ENCODE measurements at regions not wholly inside any gene's neighbourhood (a gene's known extent, or its start where the extent isn't known, plus 50 kb on each side); places are given as distances from the start of the nearest gene placed in this dataset.

DNA sequence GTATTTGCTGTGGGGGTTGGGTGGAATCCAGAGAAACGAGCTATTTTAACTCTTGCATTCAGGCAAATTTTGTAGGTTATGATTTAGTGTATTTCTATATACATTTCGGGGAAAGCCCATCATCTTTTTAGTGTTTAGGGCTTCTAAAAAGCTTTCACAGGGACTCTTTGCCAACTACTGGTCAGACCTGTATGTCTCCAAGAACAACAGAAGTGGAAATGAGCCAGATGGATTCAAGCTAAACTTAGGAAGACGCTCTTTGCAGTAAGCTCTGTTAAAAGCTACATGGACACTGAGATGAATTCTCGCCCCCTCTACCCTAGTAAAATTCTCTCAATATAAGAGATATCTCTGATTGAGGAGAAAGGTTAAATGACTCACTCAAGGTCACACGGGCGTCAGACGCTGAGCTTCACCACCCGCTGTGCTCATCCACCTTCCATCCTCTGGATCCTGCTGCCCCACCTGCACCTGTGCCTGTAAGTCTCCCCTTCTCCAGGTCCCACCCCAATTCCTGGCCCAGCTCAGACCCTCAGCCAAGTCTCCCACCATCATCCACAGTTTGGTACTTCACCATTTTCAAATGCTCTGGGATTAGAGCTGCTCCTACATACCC lies 85.6 kb downstream of the MARCHF4 start:
- DNase-seq (ENCODE audit: low read depth in 2 of 2), result no peak

DNA sequence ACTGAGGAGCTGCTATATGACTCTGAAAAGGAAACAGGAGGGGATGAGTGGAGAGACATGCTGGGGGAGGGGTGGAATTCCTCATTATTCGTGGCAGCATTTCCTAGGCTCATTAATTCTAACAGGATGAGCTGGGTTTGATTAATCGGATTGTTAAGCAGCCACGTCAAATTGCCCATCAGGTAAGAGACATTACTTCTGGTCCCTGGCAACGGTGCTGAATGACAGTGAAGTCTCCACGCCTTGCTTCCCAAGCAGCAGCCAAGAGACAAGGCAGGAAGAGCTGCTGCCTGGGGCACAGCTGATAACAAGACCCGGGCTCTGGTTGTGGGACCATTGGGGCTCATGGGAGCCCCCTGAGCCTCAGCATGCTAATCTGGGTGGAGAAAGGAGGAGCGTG lies 86.6 kb downstream of the MARCHF4 start:
- no peak for DNase-seq (ENCODE audit: low read depth in 2 of 2)

DNA sequence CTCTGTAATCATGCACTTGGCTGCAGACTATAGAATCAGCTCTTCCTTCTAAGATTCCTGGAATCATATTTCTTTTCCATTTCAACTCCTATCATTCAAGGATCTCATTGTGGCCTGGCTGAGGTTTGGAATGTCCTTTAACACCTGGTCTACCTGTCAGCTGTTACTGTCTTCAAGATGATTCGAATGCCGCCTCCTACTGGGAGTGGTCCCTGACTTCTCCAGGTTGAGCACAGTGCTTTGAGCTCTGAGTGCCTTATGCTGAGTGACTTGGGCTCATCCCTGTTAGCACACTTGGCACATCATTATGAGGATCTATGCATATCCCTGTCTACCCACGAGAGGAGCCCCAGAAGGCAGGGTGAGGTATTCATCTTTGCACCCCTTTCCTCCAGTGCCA lies 87.6 kb downstream of the MARCHF4 start:
- no peak for DNase-seq (ENCODE audit: low read depth in 2 of 2)

DNA sequence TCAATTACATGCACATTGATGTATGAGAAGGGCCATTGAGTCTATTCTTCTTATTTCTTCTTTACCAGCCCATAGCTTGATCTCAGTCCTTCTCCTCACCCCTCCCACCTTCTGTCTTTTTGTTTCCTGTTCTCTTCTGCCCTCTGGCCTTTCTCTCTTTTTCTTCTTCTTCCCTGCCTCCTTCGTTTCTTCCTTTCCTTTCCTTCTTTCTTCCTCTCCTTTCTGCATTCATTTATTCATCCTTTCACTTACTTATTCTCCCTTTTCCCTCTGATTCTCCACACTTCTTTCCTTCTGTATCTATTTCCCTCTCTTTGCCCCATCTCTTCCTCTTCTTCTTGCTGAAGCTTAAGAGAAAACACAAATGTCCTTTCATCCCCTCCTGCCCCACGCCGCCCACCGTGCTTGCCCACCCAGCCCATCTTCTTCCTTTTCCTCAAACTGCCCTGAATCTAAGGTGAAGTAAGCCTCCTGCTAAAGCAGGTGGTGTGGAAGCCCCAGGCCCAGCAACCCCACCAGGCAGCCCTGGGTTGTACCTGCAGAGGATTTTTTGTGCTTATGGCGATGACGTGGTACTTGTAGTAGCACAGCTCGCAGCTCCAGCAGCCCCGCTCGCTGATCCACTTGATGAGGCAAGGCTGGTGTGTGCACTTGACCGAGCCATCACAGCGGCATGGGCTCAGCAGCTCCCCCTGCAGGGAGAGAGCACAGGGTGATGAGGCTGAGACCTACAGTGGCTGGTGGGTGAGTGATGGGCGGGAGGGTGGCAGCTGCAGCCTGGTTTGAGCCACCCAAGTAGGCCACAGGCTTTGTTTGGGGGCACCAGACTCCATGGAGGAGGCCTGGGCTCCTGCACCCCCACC lies 89.0 kb downstream of the MARCHF4 start:
- peak in 1 of 2 donors; percentile 8 for DNase-seq (ENCODE audit: low read depth in 2 of 2)

DNA sequence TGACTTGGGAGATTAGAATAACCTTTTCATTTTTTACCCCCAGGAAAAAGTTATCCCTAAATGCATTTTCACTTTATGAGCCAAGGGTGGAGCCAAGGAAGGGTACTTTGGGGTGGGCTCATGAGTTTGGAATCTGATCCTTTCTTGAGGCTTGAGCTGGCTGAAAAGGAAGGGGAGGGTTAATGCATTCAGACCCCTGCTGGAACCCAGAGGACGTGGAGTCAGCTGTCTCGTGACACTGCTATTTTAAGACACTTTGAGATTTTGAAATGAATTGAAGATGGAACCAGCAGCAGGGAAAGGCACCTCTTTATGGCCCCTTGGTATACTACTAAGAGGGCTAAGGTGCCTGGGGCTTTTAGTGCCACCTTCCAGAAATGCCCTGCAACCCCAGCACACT lies 90.4 kb downstream of the MARCHF4 start:
- no peak for DNase-seq (ENCODE audit: low read depth in 2 of 2)

DNA sequence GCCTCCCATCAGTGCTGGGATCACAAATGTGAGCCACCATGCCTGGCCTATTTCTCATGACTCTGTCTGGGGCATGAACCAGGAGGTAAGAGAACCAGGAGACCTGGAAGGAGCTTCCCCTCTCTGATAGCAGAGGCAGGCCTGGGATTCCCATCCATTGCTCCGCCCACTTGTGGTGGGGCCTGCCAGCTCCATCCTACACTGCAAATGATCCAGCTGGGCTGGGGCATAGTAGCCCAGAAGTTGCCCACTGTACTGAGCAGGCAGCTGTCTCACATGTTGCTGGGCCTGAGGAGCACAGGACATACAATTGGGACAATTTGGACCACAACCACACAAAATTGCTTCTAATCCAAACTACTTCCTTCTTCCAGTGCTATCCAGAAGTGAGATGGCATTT lies 91.0 kb downstream of the MARCHF4 start:
- DNase-seq (ENCODE audit: low read depth in 2 of 2), result no peak

DNA sequence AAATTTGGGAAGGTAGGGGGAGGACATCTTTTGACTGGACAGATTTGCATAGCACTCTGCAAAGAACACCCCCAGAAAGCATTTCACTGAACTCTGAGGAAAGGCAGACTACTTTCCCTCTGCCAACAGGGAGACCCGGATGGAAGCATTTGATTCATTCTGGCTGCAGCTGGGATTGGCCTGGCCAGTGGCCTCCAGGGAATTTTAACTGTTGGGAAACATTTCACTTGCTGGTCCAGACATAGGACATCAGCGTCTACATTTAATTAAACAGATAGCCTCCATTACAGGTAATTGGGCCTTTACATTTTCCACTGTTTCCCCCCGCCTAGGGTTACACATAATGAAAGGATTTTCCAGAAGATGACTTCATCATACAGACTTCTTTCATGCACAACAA lies 92.8 kb downstream of the MARCHF4 start:
- DNase-seq (ENCODE audit: low read depth in 2 of 2), result no peak

DNA sequence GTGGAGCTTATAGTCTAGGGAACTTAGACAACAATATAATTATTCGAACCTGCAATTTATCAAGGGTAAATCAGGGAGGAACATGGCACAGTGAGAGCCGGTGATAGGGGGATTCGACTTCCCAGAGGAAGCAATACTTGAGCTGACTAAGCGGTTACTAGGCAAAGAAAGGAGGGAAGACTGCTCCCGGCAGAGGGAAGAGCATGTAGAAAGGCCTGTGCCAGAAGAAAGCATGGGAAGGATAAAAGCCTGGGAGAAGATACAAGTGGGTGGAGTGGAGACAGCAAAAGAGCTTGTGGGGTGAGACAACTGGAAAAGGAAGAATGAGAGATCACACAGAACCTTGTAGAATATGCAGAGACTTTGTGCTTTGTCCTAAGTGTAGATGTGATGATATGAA lies 93.3 kb downstream of the MARCHF4 start:
- peak in 1 of 2 donors; percentile 17 for DNase-seq (ENCODE audit: low read depth in 2 of 2)

DNA sequence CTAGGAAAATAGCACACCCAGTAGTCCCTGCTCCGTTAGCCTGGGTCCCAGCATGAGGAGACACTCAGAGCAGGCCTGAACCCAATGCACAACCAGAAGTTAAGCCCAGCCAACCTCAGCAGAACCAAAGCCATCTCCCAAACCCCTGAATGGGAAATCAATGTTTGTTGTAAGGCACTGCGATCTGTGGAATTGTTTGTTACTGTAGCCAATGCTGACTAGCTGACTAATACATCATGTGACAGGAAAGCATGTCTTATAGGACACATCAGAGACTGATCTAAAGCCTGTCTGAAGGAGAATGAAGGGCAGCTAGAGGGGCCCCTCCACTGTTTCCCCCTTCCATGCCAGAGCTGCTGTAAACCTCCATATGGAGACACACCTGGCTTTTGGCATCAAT lies 96.4 kb downstream of the MARCHF4 start:
- no peak for DNase-seq (ENCODE audit: low read depth in 2 of 2)

DNA sequence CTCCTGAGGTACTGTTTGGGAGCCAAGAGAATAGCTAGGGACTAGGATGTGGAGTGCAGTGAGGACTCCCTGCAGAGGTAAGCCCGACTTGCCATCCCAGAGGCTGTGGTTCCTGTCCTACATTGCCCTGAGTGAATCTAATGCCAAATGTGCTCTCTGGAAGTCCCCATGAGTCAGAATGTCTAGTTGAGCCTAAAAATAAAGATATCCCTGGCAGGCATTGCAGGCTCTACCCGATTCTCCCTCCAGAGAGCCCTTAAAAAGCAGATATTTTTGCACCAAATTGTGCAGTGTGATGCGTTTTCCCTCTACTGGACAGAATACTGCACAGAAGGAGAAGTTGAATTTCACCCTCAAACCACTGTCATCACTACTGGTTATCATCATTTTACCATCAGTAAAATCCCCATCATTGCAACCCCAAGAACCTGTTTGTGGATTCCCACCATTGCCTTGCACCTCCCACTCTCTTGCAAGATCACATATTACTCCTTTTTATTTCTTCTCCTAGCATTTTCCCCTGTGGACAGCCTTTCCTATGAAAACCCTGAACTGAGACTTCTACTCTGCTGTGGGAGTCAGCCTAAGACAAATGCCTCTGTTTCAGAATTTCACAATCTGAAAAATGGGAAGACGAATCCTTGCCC lies 98.0 kb downstream of the MARCHF4 start:
- no peak for DNase-seq (ENCODE audit: low read depth in 2 of 2)

DNA sequence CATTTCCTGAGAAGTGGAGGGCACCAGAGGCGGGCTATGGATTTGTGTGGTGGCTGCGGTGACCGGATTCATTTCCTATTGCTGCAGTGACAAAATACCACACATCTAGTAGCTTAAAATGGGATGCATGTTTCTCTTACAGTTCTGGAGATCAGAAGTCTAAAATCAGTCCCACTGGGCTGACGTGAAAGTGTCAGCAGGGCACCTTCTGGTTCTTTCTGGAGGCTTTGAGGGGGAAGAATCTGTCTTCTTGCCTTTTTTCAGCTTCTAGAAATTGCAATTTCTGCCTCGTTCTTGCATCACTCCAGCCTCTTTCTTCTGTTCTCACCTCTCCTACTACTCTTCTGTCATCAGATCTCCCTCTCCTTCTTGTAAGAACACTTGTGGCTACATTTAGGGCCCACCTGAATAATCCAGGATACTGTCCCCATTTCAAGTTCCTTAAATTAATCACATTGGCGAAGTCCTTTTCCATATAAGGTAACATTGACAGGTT lies 111.2 kb downstream of the MARCHF4 start:
- no peak for DNase-seq (ENCODE audit: low read depth in 2 of 2)

DNA sequence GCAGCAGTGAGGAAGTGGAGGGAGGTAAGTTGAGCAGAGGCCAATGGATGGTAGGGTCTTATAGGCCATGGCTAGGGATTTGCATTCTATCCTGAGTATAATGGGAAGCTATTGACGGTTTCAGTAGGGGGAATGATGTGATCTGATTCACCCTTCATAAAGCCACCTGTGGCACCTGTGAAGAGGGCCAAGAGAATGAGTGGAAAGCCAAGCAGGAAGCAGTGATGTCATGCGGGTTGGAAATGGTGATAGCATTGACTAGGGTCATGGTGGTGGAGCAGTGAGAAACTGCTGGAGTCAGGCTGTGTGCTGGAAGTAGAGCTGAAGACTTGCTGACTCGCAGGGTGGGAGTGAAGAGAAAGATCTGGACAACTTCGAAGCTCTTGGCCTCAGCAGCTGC lies 111.7 kb downstream of the MARCHF4 start:
- DNase-seq (ENCODE audit: low read depth in 2 of 2), result no peak

DNA sequence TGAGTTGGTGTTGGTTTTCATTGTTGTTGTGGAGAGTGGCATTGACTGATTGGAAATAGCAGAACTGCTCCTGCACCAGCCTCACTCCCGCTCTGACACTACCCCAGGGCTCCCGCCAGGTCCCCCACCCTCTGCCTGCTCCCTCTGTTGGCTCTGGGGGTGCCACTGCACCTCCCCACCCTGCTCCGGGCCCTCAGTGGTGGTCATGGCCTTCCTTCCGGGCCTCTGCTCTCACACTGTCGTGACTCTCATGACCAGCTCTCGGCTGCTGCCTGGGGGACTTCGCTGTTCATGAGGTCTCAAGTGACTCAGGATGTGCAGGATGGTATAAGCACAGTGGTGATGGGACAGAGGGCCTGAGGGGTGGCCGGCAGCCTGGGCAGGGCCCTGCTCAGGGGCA lies 113.2 kb downstream of the MARCHF4 start:
- no peak for DNase-seq (ENCODE audit: low read depth in 2 of 2)

DNA sequence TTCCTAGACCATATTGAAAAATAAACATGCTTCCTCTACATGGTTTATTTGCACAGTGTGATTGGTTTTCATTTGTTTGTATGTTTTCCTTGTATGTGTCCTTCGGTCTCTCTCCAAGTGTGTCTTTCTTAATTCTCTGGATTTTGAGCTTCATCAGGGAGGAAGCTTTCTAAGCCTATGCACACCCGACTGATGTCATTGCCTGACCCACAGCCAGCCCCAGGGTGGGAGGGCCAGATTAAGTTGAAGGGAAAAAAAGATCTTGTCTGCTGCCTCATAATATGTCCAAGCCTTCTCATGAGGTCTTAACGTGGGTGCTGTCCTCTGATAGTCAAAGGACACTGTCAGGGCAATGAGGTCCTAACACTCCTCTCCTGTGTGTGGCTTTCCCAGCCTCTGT lies 115.2 kb downstream of the MARCHF4 start:
- DNase-seq (ENCODE audit: low read depth in 2 of 2), result no peak
